Choroid plexus epithelial cell (primary cell): ENCODE measurements at regions not wholly inside any gene's neighbourhood (a gene's known extent, or its start where the extent isn't known, plus 50 kb on each side); places are given as distances from the start of the nearest gene placed in this dataset.

ENCODE experiments used
- DNase-seq: peaks from one replicate; pipeline ENCODE4 v3.0.0-alpha.2; 2010; ENCODE audit warnings: low read depth
- H3K4me3 ChIP-seq: 2 replicates; pipeline ENCODE4 v1.5.1; 2011; ENCODE audit warnings: low read depth, mild to moderate bottlenecking, control low read depth, low read length, moderate library complexity
- CTCF ChIP-seq: conservative IDR thresholded peaks from 2 replicates; pipeline ENCODE4 v1.5.1; 2011; ENCODE audit warnings: low read depth, mild to moderate bottlenecking, control low read depth, inconsistent platforms, low read length, moderate library complexity

GRCh38 chr9:104028827-104029226 lies 65.3 kb upstream of the SMC2 start:
- no peak overlapping the region for H3K4me3 ChIP-seq
- no peak for DNase-seq
- TF ChIP-seq CTCF, result no peak
